ENCODE measurements at regions not wholly inside any gene's neighbourhood (a gene's known extent, or its start where the extent isn't known, plus 50 kb on each side); places are given as distances from the start of the nearest gene placed in this dataset.

- TF ChIP-seq EZH2 (IDR thresholded peaks at IDR 0.05) = no peak
- no peak for TF ChIP-seq POLR2AphosphoS5 (IDR thresholded peaks at IDR 0.05; ENCODE audit: borderline replicate concordance, low read depth, low read length)
Observed at GRCh38 chr13:81319351-81319750, 978.4 kb upstream of the SPRY2 start.

Data from SK-N-MC (cell line).